ENCODE measurements at regions not wholly inside any gene's neighbourhood (a gene's known extent, or its start where the extent isn't known, plus 50 kb on each side); places are given as distances from the start of the nearest gene placed in this dataset.

GRCh38 chr11:24082241-24082640, 414.6 kb upstream of the LUZP2 start:
- no peak for TF ChIP-seq CTCF (IDR thresholded peaks at IDR 0.05; ENCODE audit: low read depth, low read length)
- no peak overlapping the region for H3K4me3 ChIP-seq (ENCODE audit: low read depth, low read length)

- no peak for TF ChIP-seq CTCF (IDR thresholded peaks at IDR 0.05; ENCODE audit: low read depth, low read length)
- H3K4me3 ChIP-seq (ENCODE audit: low read depth, low read length), result no peak overlapping the region
Measured at GRCh38 chr11:24082860-24083259, 414.0 kb upstream of the LUZP2 start.

GRCh38 chr11:24084956-24085355, 411.9 kb upstream of the LUZP2 start:
- TF ChIP-seq CTCF (IDR thresholded peaks at IDR 0.05; ENCODE audit: low read depth, low read length), result no peak
- no peak overlapping the region for H3K4me3 ChIP-seq (ENCODE audit: low read depth, low read length)

GRCh38 chr11:24086921-24087320, 409.9 kb upstream of the LUZP2 start:
- no peak for TF ChIP-seq CTCF (IDR thresholded peaks at IDR 0.05; ENCODE audit: low read depth, low read length)
- no peak overlapping the region for H3K4me3 ChIP-seq (ENCODE audit: low read depth, low read length)

GRCh38 chr11:24091594-24091993, 405.3 kb upstream of the LUZP2 start:
- no peak for TF ChIP-seq CTCF (IDR thresholded peaks at IDR 0.05; ENCODE audit: low read depth, low read length)
- no peak overlapping the region for H3K4me3 ChIP-seq (ENCODE audit: low read depth, low read length)

- no peak for TF ChIP-seq CTCF (IDR thresholded peaks at IDR 0.05; ENCODE audit: low read depth, low read length)
- H3K4me3 ChIP-seq (ENCODE audit: low read depth, low read length), result no peak overlapping the region
Measured at GRCh38 chr11:24093375-24093774, 403.5 kb upstream of the LUZP2 start.

- no peak for TF ChIP-seq CTCF (IDR thresholded peaks at IDR 0.05; ENCODE audit: low read depth, low read length)
- H3K4me3 ChIP-seq (ENCODE audit: low read depth, low read length), result no peak overlapping the region
Measured at GRCh38 chr11:24108609-24109008, 388.2 kb upstream of the LUZP2 start.
